Activated B cell treated with CpG ODN at 0.5 μM for 24 hours (primary cell): ENCODE measurements at regions not wholly inside any gene's neighbourhood (a gene's known extent, or its start where the extent isn't known, plus 50 kb on each side); places are given as distances from the start of the nearest gene placed in this dataset.

Source experiments
- ATAC-seq: fragments of 200-7000 bp; cut with Tn5 transposase; one replicate; pipeline ENCODE4 v1.10.0; 2021; ENCODE audit warnings: low read depth, mild to moderate bottlenecking, moderate library complexity
- CTCF ChIA-PET: fragments of 350-600 bp; sonication (Branson Sonifier 250); formaldehyde crosslinking; loops from one replicate; lab custom pipeline; 2021; ENCODE audit warnings: antibody characterized with exemption; lab: Charles Lee
- POLR2A ChIA-PET: fragments of 350-600 bp; sonication (Branson Sonifier 250); formaldehyde crosslinking; loops from one replicate; lab custom pipeline; 2021; ENCODE audit warnings: antibody characterized with exemption; lab: Charles Lee
- DNase-seq: peaks from one replicate; pipeline ENCODE4 v3.0.0; 2022
- H3K27ac Mint-ChIP-seq: one replicate; pipeline ENCODE4 v1.8.0; 2020; ENCODE audit warnings: mixed read lengths
- H3K27me3 Mint-ChIP-seq: one replicate; pipeline ENCODE4 v1.8.0; 2021; ENCODE audit warnings: mixed read lengths
- H3K36me3 Mint-ChIP-seq: one replicate; pipeline ENCODE4 v1.8.0; 2021; ENCODE audit warnings: low read depth, mixed read lengths
- H3K4me1 Mint-ChIP-seq: one replicate; pipeline ENCODE4 v1.8.0; 2021; ENCODE audit warnings: mixed read lengths
- H3K4me3 Mint-ChIP-seq: one replicate; pipeline ENCODE4 v1.8.0; 2020; ENCODE audit warnings: mild to moderate bottlenecking, mixed read lengths
- H3K9me3 Mint-ChIP-seq: one replicate; pipeline ENCODE4 v1.8.0; 2020; ENCODE audit warnings: mixed read lengths
- intact Hi-C: fragments of 100-400 bp; cut with micrococcal nuclease; formaldehyde crosslinking; loops from one replicate; pipeline ENCODE4 v1.15.1; 2024
- TF ChIP-seq, protein P1 (sequence below): fragments of 200-600 bp; IDR thresholded peaks from one replicate; pipeline ENCODE4 v1.8.0; 2022; ENCODE audit warnings: antibody characterized with exemption, mild to moderate bottlenecking

DNA sequence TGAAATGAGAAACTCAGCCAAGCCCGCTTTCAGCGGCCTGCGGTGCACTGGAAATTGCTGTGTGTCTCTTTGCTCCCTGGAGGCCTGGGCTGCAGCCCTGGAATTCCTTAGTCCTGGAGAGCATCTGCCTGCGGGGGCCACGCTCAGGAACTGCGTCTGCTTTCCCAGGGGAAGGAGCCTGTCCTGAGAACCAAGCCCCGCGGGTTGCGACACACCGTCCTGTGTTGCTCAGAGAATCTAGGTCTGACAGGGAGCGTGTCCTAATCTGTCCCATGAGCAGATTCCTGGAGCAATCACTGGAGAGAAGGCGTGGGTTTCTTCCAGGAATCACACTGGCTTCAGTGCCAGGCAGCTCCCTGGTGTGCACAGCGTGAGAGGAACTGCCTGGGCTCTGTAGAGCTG lies 708.1 kb downstream of the BRD1 start:
- Mint-ChIP-seq H3K36me3 (no peaks in the 10 kb centered on the region), H3K4me3 (no peak overlapping the region), H3K4me1 (no peaks in the 10 kb centered on the region), H3K27me3 (no peaks in the 10 kb centered on the region), H3K27ac (no peak overlapping the region), H3K9me3 (no peaks in the 10 kb centered on the region)
- no peak for DNase-seq
- ATAC-seq, result no peak
- ChIA-PET POLR2A (no interaction called here), CTCF (no interaction called here)
- intact Hi-C loops, result no loop called here
- TF ChIP-seq, protein P1, sequence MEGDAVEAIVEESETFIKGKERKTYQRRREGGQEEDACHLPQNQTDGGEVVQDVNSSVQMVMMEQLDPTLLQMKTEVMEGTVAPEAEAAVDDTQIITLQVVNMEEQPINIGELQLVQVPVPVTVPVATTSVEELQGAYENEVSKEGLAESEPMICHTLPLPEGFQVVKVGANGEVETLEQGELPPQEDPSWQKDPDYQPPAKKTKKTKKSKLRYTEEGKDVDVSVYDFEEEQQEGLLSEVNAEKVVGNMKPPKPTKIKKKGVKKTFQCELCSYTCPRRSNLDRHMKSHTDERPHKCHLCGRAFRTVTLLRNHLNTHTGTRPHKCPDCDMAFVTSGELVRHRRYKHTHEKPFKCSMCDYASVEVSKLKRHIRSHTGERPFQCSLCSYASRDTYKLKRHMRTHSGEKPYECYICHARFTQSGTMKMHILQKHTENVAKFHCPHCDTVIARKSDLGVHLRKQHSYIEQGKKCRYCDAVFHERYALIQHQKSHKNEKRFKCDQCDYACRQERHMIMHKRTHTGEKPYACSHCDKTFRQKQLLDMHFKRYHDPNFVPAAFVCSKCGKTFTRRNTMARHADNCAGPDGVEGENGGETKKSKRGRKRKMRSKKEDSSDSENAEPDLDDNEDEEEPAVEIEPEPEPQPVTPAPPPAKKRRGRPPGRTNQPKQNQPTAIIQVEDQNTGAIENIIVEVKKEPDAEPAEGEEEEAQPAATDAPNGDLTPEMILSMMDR, result no peak

DNA sequence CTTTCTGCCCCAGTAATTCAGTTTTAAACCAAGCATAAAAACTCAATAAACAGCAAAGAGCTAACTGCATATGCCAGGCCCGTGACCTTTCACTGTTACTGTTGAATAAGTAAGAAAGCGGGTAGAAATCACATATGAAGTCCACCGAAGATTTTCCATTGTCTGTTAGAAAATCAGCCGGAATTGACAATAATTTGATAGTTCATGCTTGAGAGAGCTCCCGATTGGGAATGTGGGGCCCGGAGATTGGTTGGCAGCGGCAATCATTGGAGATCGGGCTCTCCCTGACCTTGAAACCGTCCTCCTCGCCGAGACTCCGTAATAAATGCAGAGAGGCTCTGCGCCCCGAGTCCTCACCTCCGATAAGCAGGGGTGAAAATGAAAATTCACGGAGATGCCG lies 709.6 kb downstream of the BRD1 start:
- ChIA-PET POLR2A (no interaction called here), CTCF (no interaction called here)
- DNase-seq (no peak), ATAC-seq (no peak)
- no peaks in the 10 kb centered on the region for H3K27me3 Mint-ChIP-seq
- H3K4me3 Mint-ChIP-seq, result no peak overlapping the region
- H3K36me3 Mint-ChIP-seq, result no peaks in the 10 kb centered on the region
- intact Hi-C loops, result no loop called here
- no peaks in the 10 kb centered on the region for H3K9me3 Mint-ChIP-seq
- H3K27ac Mint-ChIP-seq, result no peak overlapping the region
- no peaks in the 10 kb centered on the region for H3K4me1 Mint-ChIP-seq
- TF ChIP-seq, protein P1, result no peak

DNA sequence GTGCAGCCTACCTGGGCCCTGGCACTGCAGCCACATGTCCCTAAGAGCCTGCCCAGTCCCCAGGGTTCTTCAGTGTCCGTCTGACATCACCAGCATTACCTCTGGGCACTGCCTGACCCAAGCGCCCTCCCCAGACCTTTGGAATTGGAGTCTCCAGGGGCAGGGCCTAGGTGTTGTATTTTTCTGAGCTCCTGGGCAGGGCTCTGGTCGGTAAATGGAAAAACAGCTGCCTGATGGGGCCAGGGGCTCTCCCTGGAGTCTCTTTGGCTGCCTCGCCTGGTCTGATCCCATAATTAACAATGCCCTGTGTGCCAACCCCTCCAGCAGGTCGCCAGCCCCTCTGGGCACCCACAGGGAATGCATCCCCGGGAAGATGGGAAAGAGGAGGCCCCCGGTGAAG lies 710.2 kb downstream of the BRD1 start:
- Mint-ChIP-seq H3K9me3 (no peaks in the 10 kb centered on the region), H3K27ac (no peak overlapping the region), H3K4me3 (no peak overlapping the region), H3K4me1 (no peaks in the 10 kb centered on the region), H3K36me3 (no peaks in the 10 kb centered on the region), H3K27me3 (no peaks in the 10 kb centered on the region)
- DNase-seq (no peak), ATAC-seq (no peak)
- TF ChIP-seq, protein P1, result no peak
- POLR2A ChIA-PET, result no interaction called here
- intact Hi-C loops, result no loop called here
- CTCF ChIA-PET, result no interaction called here

DNA sequence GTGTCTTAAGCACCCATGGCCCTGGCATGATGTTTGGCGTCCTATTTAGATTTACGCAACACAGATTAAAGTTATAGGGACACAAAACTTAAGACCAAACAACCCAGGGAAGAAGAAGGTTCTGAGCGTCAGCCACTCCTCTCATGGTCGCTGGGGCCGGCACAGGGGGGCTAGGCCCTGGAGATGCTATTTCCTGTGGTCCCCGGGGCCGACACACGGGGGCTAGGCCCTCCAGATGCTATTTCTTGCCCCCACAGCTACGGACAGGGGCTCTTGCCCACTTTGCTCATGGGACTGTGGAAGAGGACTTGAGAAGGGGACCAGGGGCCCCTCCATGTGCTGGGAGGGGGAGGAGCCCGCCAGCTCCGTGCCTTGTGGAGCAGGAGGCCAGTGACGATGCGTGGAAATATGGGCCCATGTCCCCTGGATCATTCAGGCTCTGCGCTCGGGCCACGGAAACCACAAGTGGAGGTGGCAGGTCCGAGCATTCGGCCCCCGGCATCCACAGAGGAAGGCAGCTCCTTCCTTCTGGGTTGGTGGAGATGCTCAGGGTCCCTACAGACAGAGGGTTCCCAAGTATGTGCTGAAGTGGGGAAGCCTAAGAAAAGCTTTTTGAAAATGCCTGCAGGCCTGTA lies 711.1 kb downstream of the BRD1 start:
- Mint-ChIP-seq H3K4me3 (no peak overlapping the region), H3K36me3 (no peaks in the 10 kb centered on the region), H3K4me1 (no peaks in the 10 kb centered on the region), H3K9me3 (no peaks in the 10 kb centered on the region), H3K27ac (no peak overlapping the region), H3K27me3 (no peaks in the 10 kb centered on the region)
- ChIA-PET CTCF (no interaction called here), POLR2A (no interaction called here)
- DNase-seq (no peak), ATAC-seq (no peak)
- intact Hi-C loops, result no loop called here
- TF ChIP-seq, protein P1, result no peak

DNA sequence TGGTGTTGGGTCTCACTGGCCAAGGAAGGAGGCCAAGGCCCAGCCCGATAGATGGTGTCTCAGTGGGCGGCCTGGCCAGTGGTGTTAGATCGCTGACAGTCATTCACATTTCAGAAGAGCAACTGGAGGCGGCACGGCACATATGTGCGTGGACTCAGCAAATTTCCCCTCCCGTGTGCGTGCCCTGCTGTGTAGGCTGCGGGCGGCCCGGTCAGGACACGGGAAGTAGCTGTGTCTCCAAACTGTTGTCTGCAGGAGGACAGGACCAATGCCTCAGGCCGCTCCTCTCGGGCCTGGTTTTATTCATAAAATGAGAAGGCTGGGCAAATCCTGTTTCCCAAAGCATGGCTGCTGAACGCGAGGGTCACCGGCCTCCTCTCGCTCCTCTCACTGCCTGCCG lies 711.7 kb downstream of the BRD1 start:
- Mint-ChIP-seq H3K4me3 (no peak overlapping the region), H3K9me3 (no peaks in the 10 kb centered on the region), H3K36me3 (no peaks in the 10 kb centered on the region), H3K4me1 (no peaks in the 10 kb centered on the region), H3K27ac (no peak overlapping the region), H3K27me3 (no peaks in the 10 kb centered on the region)
- POLR2A ChIA-PET, result no interaction called here
- CTCF ChIA-PET, result no interaction called here
- DNase-seq, result no peak
- intact Hi-C loops, result no loop called here
- TF ChIP-seq, protein P1, result no peak
- no peak for ATAC-seq
